Transverse colon (tissue), 4 donors: ENCODE measurements at regions not wholly inside any gene's neighbourhood (a gene's known extent, or its start where the extent isn't known, plus 50 kb on each side); places are given as distances from the start of the nearest gene placed in this dataset.

Source experiments
- CTCF ChIP-seq, 5 experiments: fragments of 200-600 bp in 3 of 5; fragments of 450-650 bp in 2 of 5; sonication (generic) in 3 of 5; IDR thresholded peaks; 1 replicate in 2 of 5; 2 replicates in 3 of 5; pipeline ENCODE4 v1.5.1; 2016 to 2017; ENCODE audit warnings: antibody characterized with exemption in 5 of 5, inconsistent platforms in 3 of 5, mild to moderate bottlenecking in 2 of 5, moderate library complexity in 1 of 5
- EP300 ChIP-seq: sonication (generic); formaldehyde crosslinking; IDR thresholded peaks from one replicate; pipeline ENCODE4 v1.6.1; 2017; ENCODE audit warnings: antibody characterized with exemption, low read depth
- POLR2A ChIP-seq: fragments of 450-650 bp; IDR thresholded peaks from one replicate; pipeline ENCODE4 v1.6.1; 2016; ENCODE audit warnings: antibody characterized with exemption, mild to moderate bottlenecking, moderate library complexity
- POLR2AphosphoS5 ChIP-seq, 3 donors: sonication (generic); formaldehyde crosslinking; IDR thresholded peaks; one replicate each; pipeline ENCODE4 v1.6.1; 2016; ENCODE audit warnings: antibody characterized with exemption in 3 of 3

- TF ChIP-seq CTCF (IDR thresholded peaks at IDR 0.05) (no peak), POLR2A (no peak), EP300 (no peak), POLR2AphosphoS5 (IDR thresholded peaks at IDR 0.05) (no peak)
These were observed 146.4 kb upstream of the ONECUT1 start for GRCh38 chr15:52936489-52936888.
